ENCODE measurements at regions not wholly inside any gene's neighbourhood (a gene's known extent, or its start where the extent isn't known, plus 50 kb on each side); places are given as distances from the start of the nearest gene placed in this dataset.

- Mint-ChIP-seq H3K4me3 (no peak overlapping the region), H3K9me3 (no peaks in the 10 kb centered on the region; the same call in 1 of the 2 replicates), H3K4me1 (ENCODE audit: low read depth) (peaks cover 12% of the 10 kb centered on the region; the same call in 1 of the 2 replicates), H3K36me3 (ENCODE audit: low read depth) (no peaks in the 10 kb centered on the region), H3K27ac (no peak overlapping the region), H3K27me3 (ENCODE audit: insufficient read depth) (peaks cover 9% of the 10 kb centered on the region)
- no peak for TF ChIP-seq CTCF (IDR thresholded peaks at IDR 0.05)
- DNase-seq, result no peak
Observed at GRCh38 chr5:72744136-72744535, 72.3 kb upstream of the TNPO1 start.

GRCh38 chr5:72741805-72742204 lies 74.7 kb upstream of the TNPO1 start:
- no peak for TF ChIP-seq CTCF (IDR thresholded peaks at IDR 0.05)
- no peaks in the 10 kb centered on the region for H3K9me3 Mint-ChIP-seq
- H3K4me3 Mint-ChIP-seq, result no peak overlapping the region
- peaks cover 4% of the 10 kb centered on the region; the same call in 1 of the 2 replicates for H3K4me1 Mint-ChIP-seq (ENCODE audit: low read depth)
- H3K36me3 Mint-ChIP-seq (ENCODE audit: low read depth), result no peaks in the 10 kb centered on the region
- no peak for DNase-seq
- H3K27me3 Mint-ChIP-seq (ENCODE audit: insufficient read depth), result peaks cover 13% of the 10 kb centered on the region
- H3K27ac Mint-ChIP-seq, result no peak overlapping the region

GRCh38 chr5:72733810-72734209 lies 82.7 kb upstream of the TNPO1 start:
- no peak overlapping the region for H3K27ac Mint-ChIP-seq
- TF ChIP-seq CTCF (IDR thresholded peaks at IDR 0.05), result no peak
- no peaks in the 10 kb centered on the region for H3K36me3 Mint-ChIP-seq (ENCODE audit: low read depth)
- no peak for DNase-seq
- no peaks in the 10 kb centered on the region; the same call in 1 of the 2 replicates for H3K9me3 Mint-ChIP-seq
- no peak overlapping the region for H3K4me3 Mint-ChIP-seq
- no peaks in the 10 kb centered on the region for H3K4me1 Mint-ChIP-seq (ENCODE audit: low read depth)
- H3K27me3 Mint-ChIP-seq (ENCODE audit: insufficient read depth), result peaks cover 5% of the 10 kb centered on the region; the same call in 1 of the 2 replicates

- H3K4me3 Mint-ChIP-seq, result no peak overlapping the region
- no peak for TF ChIP-seq CTCF (IDR thresholded peaks at IDR 0.05)
Observed at GRCh38 chr5:72723581-72723980, 92.9 kb upstream of the TNPO1 start.

GRCh38 chr5:72722792-72723452 lies 93.5 kb upstream of the TNPO1 start:
- Mint-ChIP-seq H3K36me3 (ENCODE audit: low read depth) (no peaks in the 10 kb centered on the region), H3K27me3 (ENCODE audit: insufficient read depth) (peaks cover 25% of the 10 kb centered on the region), H3K27ac (no peak overlapping the region), H3K9me3 (no peaks in the 10 kb centered on the region), H3K4me3 (no peak overlapping the region), H3K4me1 (ENCODE audit: low read depth) (no peaks in the 10 kb centered on the region)
- DNase-seq, result no peak
- TF ChIP-seq CTCF (IDR thresholded peaks at IDR 0.05), result no peak

More at GRCh38 chr5:72723581-72723980, 92.9 kb upstream of the TNPO1 start:
- H3K27me3 Mint-ChIP-seq (ENCODE audit: insufficient read depth), result peaks cover 25% of the 10 kb centered on the region
- no peaks in the 10 kb centered on the region for H3K4me1 Mint-ChIP-seq (ENCODE audit: low read depth)
- H3K36me3 Mint-ChIP-seq (ENCODE audit: low read depth), result no peaks in the 10 kb centered on the region
- H3K9me3 Mint-ChIP-seq, result no peaks in the 10 kb centered on the region
- H3K27ac Mint-ChIP-seq, result no peak overlapping the region
- DNase-seq, result no peak
